Cardiac septum (tissue), 1 donor: ENCODE measurements at regions not wholly inside any gene's neighbourhood (a gene's known extent, or its start where the extent isn't known, plus 50 kb on each side); places are given as distances from the start of the nearest gene placed in this dataset.

Experiments used
- DNase-seq: peaks from one replicate; pipeline ENCODE4 v3.0.0-alpha.2; 2020; ENCODE audit warnings: low spot score
- intact Hi-C: fragments of 100-400 bp; cut with DNase I; formaldehyde crosslinking; loops from one replicate; pipeline ENCODE4 v1.14.0; 2022
- donor health status: DM: no; HTN: no; CAD: no.

DNA sequence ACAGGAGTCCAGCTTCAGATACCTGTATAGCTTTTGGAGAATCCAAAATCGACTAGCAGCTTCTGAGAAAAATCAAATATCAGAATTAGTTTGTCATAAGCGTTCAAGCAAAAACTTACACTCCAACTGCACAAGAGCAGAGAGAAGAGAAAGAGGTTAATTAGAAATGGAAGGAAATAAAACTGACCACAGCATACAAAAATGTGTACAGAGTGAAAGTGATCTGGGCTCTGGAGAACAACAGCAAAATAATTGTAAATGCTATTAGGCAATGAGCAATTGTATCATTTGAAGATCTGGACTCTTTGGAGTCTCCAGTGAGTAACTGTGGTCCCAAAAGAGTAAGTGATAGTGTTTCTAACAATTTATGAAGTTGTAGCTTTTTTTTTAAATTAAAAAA lies 867.3 kb downstream of the TRIB2 start:
- intact Hi-C loops = no loop called here

DNA sequence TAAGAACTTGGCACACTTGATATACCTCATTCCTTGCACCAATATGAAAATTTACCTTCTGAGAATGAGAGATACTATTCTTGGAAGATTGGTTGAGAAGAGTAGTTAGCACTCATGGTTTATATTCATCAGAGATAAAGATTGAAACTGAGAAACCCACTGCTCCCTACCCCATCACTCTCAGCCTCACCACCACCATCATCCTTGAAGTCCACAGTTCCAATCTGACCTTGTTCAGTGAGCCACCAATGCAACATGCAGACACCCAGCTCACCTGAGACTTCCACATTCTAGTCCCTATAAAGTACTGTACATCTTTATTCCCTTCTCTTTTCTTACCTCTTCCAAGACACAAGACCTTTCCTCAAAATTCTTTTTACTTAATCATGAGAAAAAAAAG lies 869.0 kb downstream of the TRIB2 start:
- intact Hi-C loops = no loop called here
- DNase-seq = no peak

More for the DNA sequence above, 867.3 kb downstream of the TRIB2 start:
- no peak for DNase-seq

DNA sequence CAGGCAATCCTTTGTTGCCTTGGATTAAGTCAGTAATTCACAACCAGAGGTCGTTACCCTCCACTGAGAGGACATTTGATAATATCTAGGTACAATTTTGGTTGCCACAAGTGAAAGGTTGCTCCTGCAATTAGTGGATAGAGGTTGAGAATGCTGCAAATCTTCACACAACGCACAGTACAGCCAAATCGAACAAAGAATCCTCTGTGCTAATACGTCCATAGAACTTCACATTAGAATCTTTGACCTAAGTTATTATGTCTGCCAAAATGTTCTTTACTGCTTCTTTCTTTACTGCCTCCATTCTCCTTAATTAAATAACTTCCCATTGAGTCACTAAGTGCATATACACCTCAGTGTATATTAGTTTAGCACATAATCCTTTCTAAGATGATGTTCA lies 879.5 kb downstream of the TRIB2 start:
- no peak for DNase-seq
- intact Hi-C loops = no loop called here

DNA sequence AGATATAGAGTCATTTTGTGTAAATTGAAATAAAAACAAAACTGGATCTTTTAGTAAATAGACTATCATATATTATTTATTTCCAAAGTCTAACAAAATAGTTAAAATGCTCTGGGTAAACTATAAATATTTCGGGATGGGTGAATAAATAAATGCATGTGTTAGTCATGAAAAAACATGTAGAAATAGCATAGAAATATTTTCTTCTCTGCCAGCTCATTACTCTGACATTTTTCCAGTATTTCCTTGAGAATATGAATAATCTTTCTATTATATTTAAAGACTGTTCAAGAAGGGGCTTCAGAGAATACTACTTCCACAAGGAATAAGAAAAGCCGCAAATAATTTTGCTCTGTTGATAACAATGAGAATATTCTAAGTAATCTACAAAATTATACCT lies 880.4 kb downstream of the TRIB2 start:
- intact Hi-C loops = no loop called here
- DNase-seq = no peak

DNA sequence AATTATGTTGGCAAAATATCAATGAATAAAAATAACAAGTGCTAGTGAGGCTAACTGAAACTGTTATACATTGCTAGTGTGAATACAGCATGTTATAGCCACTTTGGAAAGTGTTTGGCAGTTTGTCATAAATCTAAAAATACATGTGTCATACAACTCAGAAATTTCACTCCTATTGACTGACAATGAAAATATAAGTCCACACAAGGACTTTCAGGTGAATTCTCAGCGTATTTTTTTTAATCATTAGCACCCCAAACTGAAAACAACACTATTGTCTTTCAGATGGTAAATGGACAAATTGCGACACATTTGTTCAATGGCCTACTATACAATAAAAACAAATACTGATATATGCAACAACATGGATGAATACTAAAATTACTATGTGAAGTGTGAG lies 884.8 kb downstream of the TRIB2 start:
- DNase-seq = no peak
- intact Hi-C loops = no loop called here

DNA sequence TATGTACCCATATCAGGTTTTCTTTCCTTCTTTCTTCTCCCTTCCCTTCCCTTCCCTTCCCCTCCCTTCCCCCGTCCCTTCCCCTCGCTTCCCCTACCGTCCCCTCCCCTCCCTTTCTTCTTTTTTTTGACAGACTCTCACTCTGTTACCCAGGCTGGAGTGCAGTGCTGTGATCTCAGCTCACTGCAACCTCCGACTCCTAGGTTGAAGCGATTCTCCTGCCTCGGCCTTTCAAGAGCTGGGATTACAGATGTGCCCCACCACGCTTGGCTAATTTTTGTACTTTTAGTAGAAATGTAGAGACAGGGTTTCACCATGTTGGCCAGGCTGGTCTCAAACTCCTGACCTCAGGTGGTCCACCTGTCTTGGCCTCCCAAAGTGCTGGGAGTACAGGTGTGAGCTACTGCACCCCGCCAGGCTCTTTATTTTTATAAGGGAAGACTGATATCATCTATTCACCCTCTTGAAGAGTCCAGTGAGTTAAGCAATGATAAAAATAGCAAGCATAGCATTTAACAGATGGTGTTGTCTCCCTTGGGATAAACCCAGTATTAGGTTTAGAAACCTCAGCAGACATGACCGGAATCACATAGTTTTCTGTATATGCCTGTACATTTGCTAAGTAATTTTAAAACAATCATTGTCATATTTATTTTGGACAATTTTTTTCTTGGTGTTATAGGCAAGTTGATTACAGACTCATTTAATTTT lies 888.4 kb downstream of the TRIB2 start:
- no peak for DNase-seq
- intact Hi-C loops = no loop called here

DNA sequence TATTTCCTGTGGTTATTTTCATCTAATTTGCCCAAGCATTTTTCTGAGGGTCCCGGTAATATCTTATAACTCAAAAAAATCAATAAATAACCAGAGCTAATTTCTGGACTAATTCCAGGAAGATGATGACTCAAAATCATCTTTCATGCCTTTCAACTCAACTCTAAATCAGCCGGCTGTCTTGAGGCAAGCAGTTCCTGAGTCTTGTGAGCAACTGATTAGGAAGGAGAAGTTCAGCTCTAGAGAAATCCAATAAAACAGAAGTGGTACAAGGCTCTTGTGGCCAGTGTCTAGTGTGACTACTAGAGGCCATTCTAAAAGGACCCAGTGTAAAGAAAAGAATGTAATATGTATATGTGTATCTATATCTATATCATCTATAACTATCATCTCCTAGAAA lies 890.4 kb downstream of the TRIB2 start:
- intact Hi-C loops = no loop called here
- no peak for DNase-seq

DNA sequence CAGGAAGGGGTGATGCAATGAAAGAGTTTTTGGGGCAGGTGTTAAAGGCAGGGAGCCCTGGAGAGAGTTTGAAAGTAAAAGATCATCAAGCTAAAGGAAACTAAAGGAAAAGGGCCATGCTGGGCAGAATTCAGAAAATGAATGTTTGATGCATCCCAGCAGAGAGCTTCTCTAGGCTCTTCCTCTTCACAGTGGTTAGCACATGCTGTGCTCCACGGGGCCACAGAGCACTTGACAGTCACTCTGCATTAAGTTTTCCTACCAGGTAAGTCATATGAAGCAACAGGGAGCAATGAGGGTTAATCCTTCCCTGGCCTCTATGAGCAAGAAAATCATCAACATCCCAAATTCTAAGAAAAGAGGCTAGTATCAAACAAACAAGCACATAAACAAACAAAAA lies 895.2 kb downstream of the TRIB2 start:
- no peak for DNase-seq
- intact Hi-C loops = no loop called here

DNA sequence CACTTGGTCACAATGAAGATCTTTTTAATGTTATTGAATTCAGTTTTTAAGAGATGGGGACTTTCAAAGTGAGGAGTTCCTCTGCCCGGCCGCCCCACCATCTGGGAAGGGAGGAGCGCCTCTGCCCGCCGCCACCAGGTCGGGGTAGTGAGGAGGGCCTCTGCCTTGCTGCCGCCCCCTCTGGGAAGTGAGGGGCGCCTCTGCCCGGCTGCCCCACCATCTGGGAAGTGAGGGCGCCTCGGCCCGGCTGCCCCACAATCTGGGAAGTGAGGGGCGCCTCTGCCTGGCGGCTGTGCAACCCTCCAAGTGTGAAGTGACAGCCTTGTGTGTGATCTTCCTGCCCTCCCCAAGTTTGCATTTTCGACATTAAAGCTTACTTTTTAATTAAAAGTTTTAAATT lies 899.3 kb downstream of the TRIB2 start:
- DNase-seq = no peak
- intact Hi-C loops = no loop called here

DNA sequence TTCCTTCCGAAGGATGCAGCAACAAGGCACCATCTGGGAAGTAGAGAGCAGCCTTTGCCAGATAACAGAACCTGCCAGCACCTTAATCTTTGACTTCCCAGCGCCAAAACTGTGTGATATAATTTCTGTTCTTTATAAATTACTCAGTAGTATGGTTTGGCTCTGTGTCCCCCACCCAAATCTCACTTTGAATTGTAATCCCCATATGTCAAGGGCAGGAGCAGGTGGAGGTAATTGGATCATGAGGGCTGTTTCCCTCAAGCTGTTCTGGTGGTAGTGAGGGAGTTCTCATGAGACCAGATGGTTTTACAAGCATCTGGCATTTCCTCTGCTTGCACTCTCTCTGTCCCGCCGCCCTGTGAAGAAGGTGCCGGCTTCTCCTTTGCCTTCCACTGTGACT lies 899.9 kb downstream of the TRIB2 start:
- intact Hi-C loops = no loop called here
- DNase-seq = no peak

DNA sequence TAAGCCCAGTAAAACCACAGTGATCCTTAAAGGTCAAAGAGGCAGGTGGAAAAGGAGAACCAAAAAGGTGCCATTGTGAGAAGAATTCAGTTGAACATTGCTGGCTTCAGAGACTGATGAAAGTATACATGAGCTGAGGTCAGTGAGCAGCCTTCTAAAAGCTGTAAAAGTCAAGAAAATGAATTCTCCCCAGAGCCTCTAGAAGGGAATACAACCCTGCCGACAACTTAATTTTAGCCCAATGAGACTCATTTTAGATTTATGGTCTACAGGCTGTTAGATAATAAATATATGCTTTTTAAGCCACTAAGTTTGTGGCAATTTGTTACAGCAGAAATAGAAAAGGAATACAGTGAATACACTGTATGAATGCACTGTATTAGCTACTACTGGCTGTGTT lies 911.4 kb downstream of the TRIB2 start:
- intact Hi-C loops = no loop called here

DNA sequence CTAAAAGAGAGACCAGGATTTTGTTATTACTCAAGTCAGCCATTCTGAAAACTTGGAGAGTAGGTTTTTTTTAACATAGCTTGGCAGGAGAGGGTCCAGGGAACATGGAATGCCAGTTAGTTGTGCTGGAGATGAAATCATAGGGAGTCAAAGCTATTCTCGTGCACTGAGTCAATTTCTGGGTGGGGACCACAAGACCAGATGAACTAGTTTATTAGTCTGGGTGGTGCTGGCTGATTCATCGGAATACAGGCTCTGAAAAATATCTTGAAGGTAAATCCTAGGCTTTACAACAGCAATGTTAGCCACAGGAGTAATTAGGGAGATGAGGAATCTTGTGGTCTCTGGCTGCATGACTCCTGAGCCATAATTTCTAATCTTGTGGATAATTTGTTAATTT lies 921.4 kb downstream of the TRIB2 start:
- DNase-seq = no peak
- intact Hi-C loops = no loop called here

More for the DNA sequence above, 911.4 kb downstream of the TRIB2 start:
- DNase-seq = no peak

DNA sequence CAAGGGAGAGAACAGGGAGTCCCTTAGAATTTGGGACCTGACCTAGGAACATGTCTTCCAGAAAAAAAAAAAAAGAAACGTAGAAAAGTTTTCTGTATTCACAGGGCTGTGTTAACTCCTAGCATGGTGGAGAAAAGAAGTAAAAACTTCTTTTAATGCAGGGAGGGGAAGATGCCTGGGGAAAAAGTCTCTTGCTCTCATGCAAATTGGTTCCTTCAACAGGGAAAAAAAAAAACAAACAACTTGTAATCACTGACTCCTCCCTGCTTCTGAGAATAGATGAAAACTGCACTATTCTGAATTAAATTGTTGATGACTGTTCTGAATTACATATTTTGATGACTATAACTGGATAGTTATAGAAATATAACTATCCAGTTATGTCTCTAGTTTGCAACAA lies 933.2 kb downstream of the TRIB2 start:
- intact Hi-C loops = no loop called here
- no peak for DNase-seq

DNA sequence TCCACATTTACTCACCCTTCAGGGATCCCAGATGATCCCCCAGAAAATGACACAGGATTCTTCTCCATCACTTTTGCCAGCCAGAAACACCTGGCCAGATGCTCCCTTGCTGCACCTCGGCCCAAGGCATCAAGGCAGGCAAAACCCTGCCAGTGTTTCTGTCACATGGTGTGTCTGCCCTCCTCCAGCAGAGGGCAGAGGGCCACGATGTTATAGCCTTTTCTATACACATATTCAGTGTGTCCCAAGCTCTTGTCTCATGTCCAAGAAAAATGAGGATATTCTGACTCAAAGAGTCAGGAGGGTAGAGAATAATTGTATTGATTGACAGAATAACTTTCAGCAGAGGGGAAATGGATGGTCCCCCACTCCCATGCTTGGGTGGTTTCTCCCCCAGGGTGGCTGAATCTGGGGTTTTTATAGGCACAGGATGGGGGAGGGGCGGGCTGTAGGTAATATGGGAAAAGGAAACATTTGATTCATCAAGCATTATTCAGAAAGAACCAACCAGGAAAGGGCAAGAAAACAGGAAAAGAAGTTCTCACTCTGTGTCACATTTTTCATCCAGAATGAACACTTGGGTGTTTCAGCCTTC lies 933.9 kb downstream of the TRIB2 start:
- DNase-seq = no peak
- intact Hi-C loops = no loop called here

DNA sequence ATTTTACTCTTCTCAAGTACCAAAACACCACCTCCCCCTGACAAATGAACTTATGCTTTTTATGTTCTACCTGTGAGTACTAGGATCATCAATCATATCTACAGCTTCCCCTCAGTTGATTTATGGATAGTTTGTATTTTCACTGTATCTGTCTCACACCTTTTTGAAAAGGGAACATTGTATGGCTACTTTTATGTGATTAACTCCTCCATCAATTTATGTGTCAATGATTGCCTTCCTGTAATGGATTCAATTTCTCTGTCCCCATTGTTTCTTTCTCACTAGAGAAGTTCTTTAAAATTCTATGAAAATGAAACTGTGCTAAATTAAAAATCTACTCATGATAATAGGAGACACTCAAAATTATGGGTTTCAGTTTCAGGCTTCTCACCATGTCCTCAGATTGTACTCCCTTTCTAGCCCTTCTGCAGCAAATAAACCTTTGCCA lies 935.0 kb downstream of the TRIB2 start:
- intact Hi-C loops = no loop called here
- DNase-seq = no peak

DNA sequence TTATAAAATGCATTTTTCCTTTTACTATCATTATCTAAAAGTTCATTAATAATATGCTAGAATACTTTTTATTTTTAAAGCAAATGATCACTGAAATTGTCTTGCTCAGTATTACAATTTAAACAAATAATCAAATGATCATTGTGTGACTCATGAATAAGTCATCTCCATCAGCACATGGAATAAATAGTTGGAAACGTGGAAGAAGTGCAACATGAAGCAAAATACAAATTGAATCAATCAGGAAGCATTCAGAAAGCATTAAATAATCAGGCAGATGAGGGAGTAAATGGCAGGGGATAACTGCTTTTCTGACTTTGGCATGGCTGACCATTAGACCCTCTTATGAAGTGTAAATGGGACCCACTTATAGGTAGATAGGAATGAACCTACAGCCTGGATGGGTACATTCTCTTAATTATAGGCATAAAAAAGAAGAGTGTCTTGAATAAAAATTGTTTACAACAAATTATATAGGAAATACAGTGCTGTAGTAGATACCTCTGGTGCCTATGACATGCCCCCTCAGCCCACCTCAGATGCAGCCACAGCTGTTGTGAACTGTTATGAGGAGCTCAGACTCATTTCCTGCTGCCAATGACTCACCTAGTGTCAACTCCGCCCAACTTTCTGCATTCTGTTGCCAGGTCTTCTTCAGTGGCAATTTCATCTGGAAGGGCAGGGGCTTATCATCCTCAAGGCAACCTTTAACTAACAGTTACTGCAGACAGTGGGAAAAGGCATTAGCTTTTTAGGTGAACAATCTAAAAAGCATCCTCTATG lies 936.0 kb downstream of the TRIB2 start:
- no peak for DNase-seq
- intact Hi-C loops = no loop called here

DNA sequence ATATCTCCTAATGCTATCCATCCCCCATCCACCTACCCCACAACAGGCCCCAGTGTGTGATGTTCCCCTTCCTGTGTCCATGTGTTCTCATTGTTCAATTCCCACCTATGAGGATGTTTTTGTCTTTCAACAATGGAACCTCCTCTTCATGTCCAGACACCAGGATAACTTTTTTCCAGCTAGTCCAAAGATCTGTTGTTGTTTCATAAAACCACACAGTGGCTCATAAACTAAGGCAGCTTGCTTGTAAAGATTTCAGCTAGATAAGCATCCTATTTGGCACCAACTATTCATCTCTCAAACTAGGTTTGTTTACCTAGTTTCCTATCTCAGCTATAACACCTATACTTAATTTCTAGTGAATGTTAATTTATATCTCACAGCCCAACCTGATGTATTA lies 937.7 kb downstream of the TRIB2 start:
- no peak for DNase-seq

DNA sequence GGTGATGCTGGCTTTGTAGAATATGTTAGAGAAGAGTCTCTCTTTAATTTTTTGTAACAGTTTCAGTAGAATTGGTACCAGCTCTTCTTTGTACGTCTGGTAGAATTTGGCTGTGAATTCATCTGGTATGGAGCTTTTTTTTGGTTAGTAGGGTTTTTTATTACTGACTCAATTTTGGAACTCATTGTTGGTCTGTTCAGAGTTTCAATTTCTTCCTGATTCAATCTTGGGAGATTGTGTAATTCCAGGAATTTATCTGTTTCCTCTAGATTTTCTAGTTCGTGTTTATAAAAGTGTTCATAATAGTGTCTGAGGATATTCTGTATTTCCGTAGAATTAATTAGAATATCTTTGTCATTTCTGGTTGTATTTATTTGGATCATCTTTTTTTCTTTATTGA lies 943.5 kb downstream of the TRIB2 start:
- intact Hi-C loops = no loop called here
- no peak for DNase-seq

More for the DNA sequence above, 937.7 kb downstream of the TRIB2 start:
- intact Hi-C loops = no loop called here

DNA sequence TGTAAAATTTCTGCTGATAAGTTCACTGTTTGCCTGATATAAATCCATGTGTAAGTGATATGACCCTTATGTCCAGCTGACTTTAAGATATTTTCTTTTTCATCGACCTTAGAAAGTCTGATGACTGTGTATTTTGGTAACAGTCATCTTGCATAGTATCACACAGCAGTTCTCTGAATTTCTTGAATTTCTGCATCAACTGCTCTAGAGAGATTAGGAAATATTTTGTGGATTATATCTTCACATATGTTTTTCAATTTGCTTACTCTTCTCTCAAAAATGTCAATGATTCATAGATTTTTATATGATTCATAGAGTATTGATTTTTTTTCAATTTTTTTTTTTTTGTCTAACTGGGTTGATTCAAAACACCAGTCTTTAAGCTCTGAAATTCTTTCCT lies 945.3 kb downstream of the TRIB2 start:
- DNase-seq = no peak
- intact Hi-C loops = no loop called here

DNA sequence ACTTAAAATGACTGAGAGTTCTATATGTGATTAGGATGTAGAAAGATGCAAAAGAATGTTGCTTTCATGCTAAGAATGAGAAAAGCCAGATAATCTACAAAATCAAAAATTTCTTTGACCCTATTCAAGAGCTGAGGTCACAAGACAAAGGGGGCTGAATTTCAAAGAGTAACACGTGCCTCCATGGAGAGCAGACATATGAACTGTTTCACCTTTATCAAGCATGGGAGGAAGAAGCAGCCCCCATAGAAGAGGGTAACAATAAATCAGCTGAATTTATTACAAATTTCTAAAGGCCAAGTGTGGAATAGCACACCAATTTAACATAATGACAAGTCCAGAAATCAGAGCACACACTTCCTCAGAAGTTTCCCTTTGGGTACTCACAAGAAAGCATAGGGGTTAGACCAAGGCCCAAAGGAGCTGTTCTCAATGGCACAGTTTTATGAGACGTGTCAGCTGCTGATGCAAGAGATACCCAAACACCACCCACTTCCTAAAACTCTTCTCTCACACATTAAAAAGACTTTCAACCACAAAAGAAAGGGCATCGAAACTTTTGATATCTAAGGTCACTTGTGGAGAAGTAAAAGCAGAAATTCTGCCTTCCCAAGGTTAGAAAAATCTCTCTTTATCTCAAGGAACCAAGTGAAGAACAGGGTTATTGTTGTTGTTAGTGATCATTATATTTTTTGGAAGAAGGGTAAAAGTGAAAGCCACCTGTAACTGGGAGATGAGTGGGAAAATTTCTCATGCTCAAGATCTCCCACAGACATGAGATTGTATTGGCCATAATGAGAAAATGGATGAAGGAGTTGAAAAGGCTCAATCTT lies 950.1 kb downstream of the TRIB2 start:
- no peak for DNase-seq
- intact Hi-C loops = no loop called here
